Mucosa of rectum (tissue), 2 donors: ENCODE measurements at regions not wholly inside any gene's neighbourhood (a gene's known extent, or its start where the extent isn't known, plus 50 kb on each side); places are given as distances from the start of the nearest gene placed in this dataset.
"Not testable (repeated sequence)": the region's sequence is repeated elsewhere in the genome, so short reads cannot be mapped to it uniquely, and the experiment has no call there.

ENCODE experiments used
- H3K27ac ChIP-seq, 2 donors: one replicate each; pipeline ENCODE4 v1.7.0; 2013; ENCODE audit warnings: inconsistent platforms in 2 of 2, low read depth in 2 of 2, low read length in 2 of 2
- H3K27me3 ChIP-seq, 2 donors: one replicate each; pipeline ENCODE4 v1.7.0; 2013; ENCODE audit warnings: low read length in 2 of 2; ENCODE audit not compliant: control insufficient read depth in 2 of 2, insufficient read depth in 2 of 2
- H3K36me3 ChIP-seq, 2 donors: one replicate each; pipeline ENCODE4 v1.7.0; 2013; ENCODE audit warnings: low read length in 2 of 2; ENCODE audit not compliant: control insufficient read depth in 2 of 2, insufficient read depth in 2 of 2
- H3K4me1 ChIP-seq, 2 donors: one replicate each; pipeline ENCODE4 v1.7.0; 2013; ENCODE audit warnings: low read length in 2 of 2, mild to moderate bottlenecking in 1 of 2; ENCODE audit not compliant: control insufficient read depth in 2 of 2, insufficient read depth in 2 of 2
- H3K4me3 ChIP-seq, 2 donors: one replicate each; pipeline ENCODE4 v1.7.0; 2013; ENCODE audit warnings: low read length in 2 of 2
- H3K9ac ChIP-seq, 2 donors: one replicate each; pipeline ENCODE4 v1.7.0; 2013; ENCODE audit warnings: low read length in 2 of 2, low read depth in 1 of 2, mild to moderate bottlenecking in 1 of 2
- H3K9me3 ChIP-seq, 2 donors: one replicate each; pipeline ENCODE4 v1.7.0; 2013; ENCODE audit warnings: low read length in 2 of 2; ENCODE audit not compliant: control insufficient read depth in 2 of 2
- donor health status: healthy.
- donor health status: Normal muscosa, but diverticular disease.

DNA sequence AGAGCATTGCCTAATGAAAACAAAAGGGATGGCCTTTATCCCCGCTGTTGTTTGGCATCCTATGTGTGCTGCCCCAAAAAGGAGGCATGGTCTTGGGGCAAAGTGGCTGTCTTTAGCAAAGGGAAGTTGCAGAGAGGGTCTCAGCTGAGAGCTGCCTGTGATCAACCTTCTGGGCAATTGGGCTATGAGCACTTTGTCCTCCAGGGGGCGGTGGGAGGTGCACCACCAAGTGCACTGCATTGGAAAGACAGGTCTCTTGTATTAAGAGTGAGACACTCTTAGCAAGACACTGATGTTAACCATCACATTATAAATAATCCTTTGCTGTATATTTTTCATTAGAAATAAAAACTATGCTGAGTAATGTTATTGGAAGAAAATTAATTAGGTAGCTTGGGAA lies 314.8 kb downstream of the POM121L12 start:
- Histone ChIP-seq H3K27me3 (no peaks in the 10 kb centered on the region), H3K9ac (no peak overlapping the region), H3K4me1 (no peaks in the 10 kb centered on the region), H3K4me3 (no peak overlapping the region), H3K36me3 (no peaks in the 10 kb centered on the region), H3K9me3 (peaks cover 0 to 4% of the 10 kb centered on the region in 2 donors), H3K27ac (no peak overlapping the region)

DNA sequence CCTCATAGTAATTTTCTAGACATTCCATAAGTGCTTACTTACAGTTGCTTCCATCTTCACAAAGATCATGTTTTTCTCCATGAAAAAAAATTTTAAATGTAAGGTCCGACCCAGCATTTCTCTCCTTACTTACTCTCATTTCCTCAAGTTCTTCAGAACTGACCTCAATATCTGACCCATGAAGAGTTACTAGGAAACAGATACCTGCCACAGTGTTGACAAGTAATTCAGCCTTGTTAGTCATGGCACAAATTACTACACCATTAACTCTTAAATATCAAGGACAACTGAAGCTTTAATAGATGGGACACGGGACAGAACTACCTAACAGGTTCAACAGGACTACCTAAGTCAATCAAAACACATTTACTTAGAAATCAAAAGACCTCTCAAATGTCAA lies 316.2 kb downstream of the POM121L12 start:
- H3K4me1 ChIP-seq: no peaks in the 10 kb centered on the region
- no peaks in the 10 kb centered on the region for H3K36me3 ChIP-seq

DNA sequence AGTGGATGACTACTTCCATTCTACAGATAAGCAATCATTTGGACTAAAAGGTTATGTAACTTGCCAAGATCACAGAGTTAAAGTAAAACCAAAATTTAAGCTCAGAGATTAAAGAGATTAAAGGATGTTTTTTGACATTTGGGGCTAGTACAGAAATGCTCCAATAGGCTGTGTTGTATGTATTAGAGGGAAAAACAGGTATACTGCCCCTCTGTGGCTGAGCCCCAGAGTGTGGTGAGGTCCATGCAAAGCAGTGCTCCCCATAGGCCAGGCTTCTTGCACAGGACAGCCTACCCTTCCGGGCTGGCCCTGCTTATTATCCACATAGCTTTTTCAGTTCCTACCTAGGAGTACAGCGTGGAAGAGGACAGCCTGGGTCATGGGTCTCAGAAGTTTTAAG lies 322.8 kb downstream of the POM121L12 start:
- Histone ChIP-seq H3K4me3 (no peak overlapping the region), H3K9me3 (no peaks in the 10 kb centered on the region), H3K36me3 (no peaks in the 10 kb centered on the region), H3K27ac (no peak overlapping the region), H3K27me3 (no peaks in the 10 kb centered on the region), H3K4me1 (no peaks in the 10 kb centered on the region), H3K9ac (no peak overlapping the region)

More for the DNA sequence above, 316.2 kb downstream of the POM121L12 start:
- Histone ChIP-seq H3K27ac (no peak overlapping the region), H3K9ac (no peak overlapping the region), H3K27me3 (no peaks in the 10 kb centered on the region), H3K4me3 (no peak overlapping the region), H3K9me3 (peaks cover 0 to 4% of the 10 kb centered on the region in 2 donors)

DNA sequence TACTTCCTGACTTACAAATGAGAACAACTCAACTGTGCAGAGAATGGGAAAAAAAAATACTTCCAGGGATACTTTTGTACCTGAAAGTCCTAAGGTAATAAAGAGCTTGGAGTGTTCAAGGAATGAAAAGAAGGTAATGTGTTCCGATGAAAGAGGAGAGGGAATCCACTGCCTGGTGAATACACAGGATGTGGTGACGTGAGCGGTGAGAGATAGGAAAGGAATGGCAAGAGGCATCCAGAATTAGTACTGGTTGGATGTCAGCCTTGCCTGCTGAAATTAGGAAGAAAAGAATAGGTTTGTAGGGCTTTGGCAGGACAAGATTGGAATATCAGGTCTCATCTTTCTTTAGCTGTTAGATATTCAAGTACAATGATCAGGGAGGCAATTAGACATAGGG lies 347.7 kb downstream of the POM121L12 start:
- Histone ChIP-seq H3K9ac (no peak overlapping the region), H3K9me3 (no peaks in the 10 kb centered on the region), H3K27me3 (no peaks in the 10 kb centered on the region), H3K4me1 (no peaks in the 10 kb centered on the region), H3K27ac (no peak overlapping the region), H3K36me3 (no peaks in the 10 kb centered on the region), H3K4me3 (no peak overlapping the region)

DNA sequence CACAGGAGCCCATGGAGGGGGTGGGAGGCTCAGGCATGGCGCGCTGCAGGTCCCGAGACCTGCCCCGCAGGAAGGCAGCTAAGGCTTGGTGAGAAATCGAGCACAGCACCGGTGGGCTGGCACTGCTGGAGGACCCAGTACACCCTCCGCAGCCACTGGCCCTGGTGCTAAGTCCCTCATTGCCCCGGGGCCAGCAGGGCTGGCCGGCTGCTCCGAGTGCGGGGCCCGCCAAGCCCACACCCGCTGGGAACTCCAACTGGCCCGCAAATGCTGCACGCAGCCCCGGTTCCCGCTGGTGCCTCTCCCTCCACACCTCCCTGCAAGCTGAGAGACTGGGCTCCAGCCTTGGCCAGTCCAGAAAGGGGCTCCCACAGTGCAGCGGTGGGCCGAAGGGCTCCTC lies 349.8 kb downstream of the POM121L12 start:
- H3K27me3 ChIP-seq, H3K9me3 ChIP-seq, H3K36me3 ChIP-seq, H3K4me3 ChIP-seq, H3K27ac ChIP-seq, H3K4me1 ChIP-seq, H3K9ac ChIP-seq: not testable (repeated sequence)

DNA sequence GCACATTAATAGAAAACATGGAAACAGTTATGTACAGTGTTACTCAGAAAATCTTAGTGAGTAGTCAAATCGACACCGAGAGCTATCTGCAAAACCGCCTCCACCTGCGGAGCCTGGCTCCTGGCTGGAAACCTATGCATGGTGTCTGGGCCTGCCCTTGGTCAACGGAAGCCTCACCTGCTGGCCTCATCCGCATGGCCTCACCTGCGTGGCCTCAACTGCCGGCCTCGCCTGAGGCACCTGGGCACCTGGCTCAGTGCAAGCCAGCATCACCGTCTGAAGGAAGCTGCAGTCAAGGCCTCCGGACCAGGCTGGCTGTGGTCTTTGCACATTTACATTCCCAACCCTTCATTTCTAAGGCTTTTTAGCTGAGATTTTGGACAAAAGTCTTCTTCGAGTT lies 352.1 kb downstream of the POM121L12 start:
- Histone ChIP-seq H3K4me3 (no peak overlapping the region), H3K27ac (no peak overlapping the region), H3K9ac (no peak overlapping the region), H3K4me1 (no peaks in the 10 kb centered on the region), H3K9me3 (no peaks in the 10 kb centered on the region), H3K27me3 (no peaks in the 10 kb centered on the region), H3K36me3 (no peaks in the 10 kb centered on the region)

DNA sequence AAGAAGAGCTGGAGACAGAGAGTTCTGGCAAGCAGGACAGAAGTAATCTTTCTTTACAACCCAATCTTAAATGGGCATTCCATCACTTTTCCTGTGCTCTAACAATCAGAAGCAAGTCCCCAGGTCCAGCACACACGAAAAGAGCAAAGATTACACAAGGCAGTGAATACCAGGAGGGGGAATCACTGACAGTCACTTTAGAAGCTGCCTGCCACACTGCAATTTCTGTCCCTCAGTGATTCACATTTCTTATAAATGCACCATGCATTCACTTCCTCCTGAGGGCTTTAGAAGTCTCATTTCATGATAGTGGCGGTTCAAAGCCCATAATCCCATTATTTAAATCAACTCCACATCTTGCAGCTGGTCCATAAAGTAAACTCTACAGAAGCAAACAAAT lies 362.5 kb downstream of the POM121L12 start:
- Histone ChIP-seq H3K4me3 (no peak overlapping the region), H3K27me3 (no peaks in the 10 kb centered on the region), H3K4me1 (no peaks in the 10 kb centered on the region), H3K36me3 (no peaks in the 10 kb centered on the region), H3K9me3 (no peaks in the 10 kb centered on the region), H3K9ac (no peak overlapping the region), H3K27ac (no peak overlapping the region)

DNA sequence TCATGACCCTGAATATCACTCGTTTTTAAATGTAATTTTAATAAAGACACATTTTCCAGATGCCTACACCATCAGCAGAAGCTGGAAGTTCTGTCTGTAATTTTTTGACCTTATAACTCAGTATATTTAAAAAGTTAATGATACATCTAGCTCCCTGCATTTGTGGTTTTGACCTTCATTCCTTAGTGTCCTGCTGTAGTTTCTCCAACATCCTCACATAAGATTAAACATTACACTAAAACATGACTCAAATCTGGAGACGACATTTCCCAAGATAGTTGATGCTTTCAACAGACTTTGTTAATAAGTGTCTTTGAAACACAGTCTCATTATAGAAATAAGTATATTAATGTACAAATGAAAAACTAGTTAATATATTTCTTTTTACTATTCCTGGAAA lies 363.1 kb downstream of the POM121L12 start:
- Histone ChIP-seq H3K36me3 (no peaks in the 10 kb centered on the region), H3K9me3 (no peaks in the 10 kb centered on the region), H3K27ac (no peak overlapping the region), H3K27me3 (no peaks in the 10 kb centered on the region), H3K9ac (no peak overlapping the region), H3K4me1 (no peaks in the 10 kb centered on the region), H3K4me3 (no peak overlapping the region)

DNA sequence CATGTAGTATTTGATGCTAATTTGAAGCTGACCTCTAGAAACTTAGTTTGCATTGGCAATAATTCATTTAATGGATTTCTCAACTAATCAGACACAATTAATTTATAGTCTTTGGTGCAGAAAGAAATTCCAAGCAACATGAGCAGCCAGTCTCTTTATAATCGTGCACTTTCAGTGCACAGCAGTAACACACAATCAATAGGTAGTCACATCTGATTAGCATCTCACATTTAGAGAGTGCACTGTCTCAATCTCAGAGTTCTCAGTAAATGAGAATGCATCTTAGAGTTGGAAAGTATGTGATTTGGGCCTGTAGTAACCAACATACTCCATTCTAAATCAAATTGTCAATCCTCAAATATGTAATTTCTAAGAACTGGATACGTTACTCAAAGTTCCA lies 377.6 kb downstream of the POM121L12 start:
- Histone ChIP-seq H3K27ac (no peak overlapping the region), H3K4me1 (no peaks in the 10 kb centered on the region), H3K4me3 (no peak overlapping the region), H3K9me3 (no peaks in the 10 kb centered on the region), H3K36me3 (no peaks in the 10 kb centered on the region), H3K9ac (no peak overlapping the region), H3K27me3 (no peaks in the 10 kb centered on the region)

DNA sequence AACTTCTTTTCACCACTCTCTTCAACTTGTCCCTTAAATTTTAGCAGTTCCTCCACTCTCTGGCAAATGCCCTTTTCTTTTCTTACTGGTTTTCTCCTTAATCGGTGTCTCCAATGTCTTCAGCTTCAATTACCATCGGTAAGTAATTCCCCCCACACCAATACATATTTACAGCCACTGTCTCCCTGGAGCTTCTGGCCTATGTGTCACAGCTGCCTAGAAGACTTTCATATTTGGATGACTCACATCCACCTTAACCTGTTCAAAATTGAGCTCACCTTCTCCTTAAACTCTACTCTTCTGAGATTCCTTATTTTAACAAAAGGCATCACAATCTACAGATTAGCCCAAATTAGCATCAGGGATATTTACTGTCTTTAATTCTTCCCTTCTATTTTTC lies 380.4 kb downstream of the POM121L12 start:
- H3K36me3 ChIP-seq: no peaks in the 10 kb centered on the region
- H3K27me3 ChIP-seq: no peaks in the 10 kb centered on the region
- H3K4me1 ChIP-seq: no peaks in the 10 kb centered on the region
- H3K27ac ChIP-seq: no peak overlapping the region
- H3K9me3 ChIP-seq: no peaks in the 10 kb centered on the region
- no peak overlapping the region for H3K4me3 ChIP-seq
- H3K9ac ChIP-seq: no peak overlapping the region

DNA sequence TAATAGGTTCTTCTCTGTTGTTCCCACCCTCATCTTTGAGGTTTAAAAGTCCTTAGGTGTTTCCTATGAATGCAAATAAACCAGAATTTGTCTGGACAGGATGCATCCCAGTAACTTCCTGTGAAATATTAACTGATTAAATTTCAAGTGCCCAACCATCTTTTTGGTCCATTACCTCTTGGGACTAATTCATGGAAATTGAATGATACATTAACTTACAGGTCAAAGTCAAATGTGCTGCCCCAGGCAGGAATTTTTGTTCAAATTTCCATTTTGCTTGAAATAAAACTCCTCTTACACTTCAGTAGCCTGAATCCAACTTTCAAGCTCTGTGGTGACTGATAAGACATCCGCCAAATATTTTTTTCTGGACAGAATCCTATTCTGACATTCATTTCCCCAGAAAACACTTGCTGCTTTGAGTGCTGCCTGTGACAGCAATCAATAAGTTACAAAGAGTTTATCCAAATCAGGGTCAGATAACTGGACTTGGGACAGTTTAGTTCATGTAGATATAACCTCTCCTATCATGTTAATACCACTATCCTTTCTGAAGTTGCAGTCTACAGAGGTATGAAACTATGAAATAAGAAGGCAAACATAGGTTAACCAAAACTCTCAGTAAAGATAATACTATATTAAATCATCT lies 383.5 kb downstream of the POM121L12 start:
- no peaks in the 10 kb centered on the region for H3K36me3 ChIP-seq
- H3K9me3 ChIP-seq: no peaks in the 10 kb centered on the region
- no peaks in the 10 kb centered on the region for H3K27me3 ChIP-seq
- H3K27ac ChIP-seq: no peak overlapping the region
- no peak overlapping the region for H3K4me3 ChIP-seq
- no peak overlapping the region for H3K9ac ChIP-seq
- no peaks in the 10 kb centered on the region for H3K4me1 ChIP-seq
